Activated CD4-positive, alpha-beta T cell treated with anti-CD3 and anti-CD28 coated beads, Interleukin-2, amount 50 U/mL, for 24 hours (primary cell): ENCODE measurements at regions not wholly inside any gene's neighbourhood (a gene's known extent, or its start where the extent isn't known, plus 50 kb on each side); places are given as distances from the start of the nearest gene placed in this dataset.

Experiments
- DNase-seq, 2 donors: peaks; one replicate each; pipeline ENCODE4 v3.0.0-alpha.2; 2020; ENCODE audit warnings: low read depth in 1 of 2, low spot score in 1 of 2

- DNase-seq = no peak
Measured at GRCh38 chr11:15535414-15535813, 420.7 kb downstream of the INSC start.

- no peak for DNase-seq
Measured at GRCh38 chr11:15536438-15536837, 421.7 kb downstream of the INSC start.

GRCh38 chr11:15539645-15540044 is 424.9 kb downstream of the INSC start:
- DNase-seq = no peak

GRCh38 chr11:15541079-15541478 is 426.4 kb downstream of the INSC start:
- no peak for DNase-seq

GRCh38 chr11:15544353-15544752 is 429.6 kb downstream of the INSC start:
- no peak for DNase-seq

GRCh38 chr11:15547685-15548084 is 433.0 kb downstream of the INSC start:
- no peak for DNase-seq

GRCh38 chr11:15551901-15552851 is 437.5 kb downstream of the INSC start:
- no peak for DNase-seq

GRCh38 chr11:15555161-15555560 is 440.4 kb downstream of the INSC start:
- no peak for DNase-seq

GRCh38 chr11:15557457-15558230 is 442.9 kb downstream of the INSC start:
- no peak for DNase-seq

- DNase-seq = no peak
Measured at GRCh38 chr11:15558513-15559181, 443.9 kb downstream of the INSC start.

- no peak for DNase-seq
Measured at GRCh38 chr11:15560689-15561467, 446.2 kb downstream of the INSC start.

- no peak for DNase-seq
Measured at GRCh38 chr11:15562230-15562629, 447.5 kb downstream of the INSC start.

GRCh38 chr11:15563054-15563453 is 448.3 kb downstream of the INSC start:
- DNase-seq = no peak

- DNase-seq = no peak
Measured at GRCh38 chr11:15565880-15566279, 451.2 kb downstream of the INSC start.

GRCh38 chr11:15568440-15568839 is 453.7 kb downstream of the INSC start:
- no peak for DNase-seq

- DNase-seq = no peak
Measured at GRCh38 chr11:15569305-15570025, 454.7 kb downstream of the INSC start.

- no peak for DNase-seq
Measured at GRCh38 chr11:15575409-15575808, 460.7 kb downstream of the INSC start.

- no peak for DNase-seq
Measured at GRCh38 chr11:15576769-15577168, 462.0 kb downstream of the INSC start.

GRCh38 chr11:15577519-15577918 is 462.8 kb downstream of the INSC start:
- DNase-seq = no peak
